HEK293 (cell line): ENCODE measurements at regions not wholly inside any gene's neighbourhood (a gene's known extent, or its start where the extent isn't known, plus 50 kb on each side); places are given as distances from the start of the nearest gene placed in this dataset.

Source experiments
- CTCF ChIA-PET: fragments of 350-600 bp; formaldehyde crosslinking; extraction: SDS; loops from one replicate; lab custom pipeline; 2021; ENCODE audit warnings: antibody characterized with exemption; lab: Yijun Ruan, JAX
- POLR2A ChIA-PET: fragments of 300-600 bp; formaldehyde crosslinking; extraction: SDS; loops from one replicate; lab custom pipeline; 2020; ENCODE audit warnings: antibody characterized with exemption, inconsistent platforms; lab: Yijun Ruan, JAX
- H3K27ac ChIP-seq: fragments of 200-500 bp; sonication (Bioruptor generic); 2 replicates; pipeline ENCODE4 v1.5.1; 2014; ENCODE audit warnings: low read depth, low read length, control low read depth, inconsistent platforms; ENCODE audit errors: extremely low read depth
- H3K36me3 ChIP-seq, 2 experiments: fragments of 200-500 bp in 1 of 2; sonication (Bioruptor generic) in 1 of 2; 1 replicate in 1 of 2; 2 replicates in 1 of 2; pipeline ENCODE4 v1.5.1; 2014 to 2017; ENCODE audit warnings: inconsistent platforms in 2 of 2, low read length in 2 of 2; ENCODE audit not compliant: control insufficient read depth in 2 of 2, insufficient read depth in 1 of 2
- H3K4me1 ChIP-seq: fragments of 200-500 bp; sonication (Bioruptor generic); 2 replicates; pipeline ENCODE4 v1.5.1; 2014; ENCODE audit warnings: mild to moderate bottlenecking, low read length, inconsistent platforms; ENCODE audit not compliant: control insufficient read depth, insufficient read depth
- H3K4me3 ChIP-seq: 2 replicates; pipeline ENCODE4 v1.5.1; 2011; ENCODE audit warnings: low read depth, mild to moderate bottlenecking, control low read depth, low read length, moderate library complexity
- H3K9me3 ChIP-seq: fragments of 200-500 bp; sonication (Bioruptor generic); 2 replicates; pipeline ENCODE4 v1.5.1; 2014; ENCODE audit warnings: low read depth, low read length, inconsistent platforms; ENCODE audit not compliant: control insufficient read depth, insufficient read depth
- GLIS1 ChIP-seq: fragments of 450-650 bp; formaldehyde crosslinking; IDR thresholded peaks from 2 replicates; pipeline ENCODE4 v1.5.1; 2016; ENCODE audit warnings: missing biosample characterization, missing genetic modification characterization
- PRDM1 ChIP-seq: fragments of 450-650 bp; formaldehyde crosslinking; IDR thresholded peaks from 2 replicates; pipeline ENCODE4; 2016; ENCODE audit warnings: missing biosample characterization, missing genetic modification characterization
- ZNF157 ChIP-seq: fragments of 450-650 bp; formaldehyde crosslinking; IDR thresholded peaks from 2 replicates; pipeline ENCODE4 v1.5.1; 2016; ENCODE audit warnings: missing biosample characterization, missing genetic modification characterization
- ZNF16 ChIP-seq: fragments of 450-650 bp; formaldehyde crosslinking; IDR thresholded peaks from 2 replicates; pipeline ENCODE4 v1.5.1; 2016; ENCODE audit warnings: low read depth, missing biosample characterization, missing genetic modification characterization
- ZNF391 ChIP-seq: fragments of 450-650 bp; formaldehyde crosslinking; IDR thresholded peaks from 2 replicates; pipeline ENCODE4 v1.5.1; 2016; ENCODE audit warnings: low read depth, missing biosample characterization, missing genetic modification characterization, borderline replicate concordance
- ZNF426 ChIP-seq: fragments of 450-650 bp; formaldehyde crosslinking; IDR thresholded peaks from 2 replicates; pipeline ENCODE4 v1.5.1; 2017; ENCODE audit warnings: missing biosample characterization, missing genetic modification characterization, mild to moderate bottlenecking, inconsistent platforms, moderate library complexity
- ZNF544 ChIP-seq: fragments of 450-650 bp; formaldehyde crosslinking; IDR thresholded peaks from 2 replicates; pipeline ENCODE4 v1.5.0; 2017; ENCODE audit warnings: missing biosample characterization, missing genetic modification characterization
- ZNF76 ChIP-seq: fragments of 450-650 bp; formaldehyde crosslinking; IDR thresholded peaks from 2 replicates; pipeline ENCODE4; 2016; ENCODE audit warnings: low read depth, missing biosample characterization, missing genetic modification characterization, borderline replicate concordance
- TF ChIP-seq, protein P1 (sequence below): fragments of 450-650 bp; formaldehyde crosslinking; IDR thresholded peaks from 2 replicates; pipeline ENCODE4 v1.5.1; 2017; ENCODE audit warnings: missing biosample characterization, mild to moderate bottlenecking, missing genetic modification characterization, moderate library complexity
- TF ChIP-seq, protein P2 (sequence below): fragments of 450-650 bp; formaldehyde crosslinking; conservative IDR thresholded peaks from 2 replicates; pipeline ENCODE4 v1.5.1; 2016; ENCODE audit warnings: low read depth, missing biosample characterization, missing genetic modification characterization
- TF ChIP-seq, protein P3 (sequence below): fragments of 450-650 bp; formaldehyde crosslinking; IDR thresholded peaks from 2 replicates; pipeline ENCODE4 v1.5.1; 2016; ENCODE audit warnings: missing biosample characterization, missing genetic modification characterization

DNA sequence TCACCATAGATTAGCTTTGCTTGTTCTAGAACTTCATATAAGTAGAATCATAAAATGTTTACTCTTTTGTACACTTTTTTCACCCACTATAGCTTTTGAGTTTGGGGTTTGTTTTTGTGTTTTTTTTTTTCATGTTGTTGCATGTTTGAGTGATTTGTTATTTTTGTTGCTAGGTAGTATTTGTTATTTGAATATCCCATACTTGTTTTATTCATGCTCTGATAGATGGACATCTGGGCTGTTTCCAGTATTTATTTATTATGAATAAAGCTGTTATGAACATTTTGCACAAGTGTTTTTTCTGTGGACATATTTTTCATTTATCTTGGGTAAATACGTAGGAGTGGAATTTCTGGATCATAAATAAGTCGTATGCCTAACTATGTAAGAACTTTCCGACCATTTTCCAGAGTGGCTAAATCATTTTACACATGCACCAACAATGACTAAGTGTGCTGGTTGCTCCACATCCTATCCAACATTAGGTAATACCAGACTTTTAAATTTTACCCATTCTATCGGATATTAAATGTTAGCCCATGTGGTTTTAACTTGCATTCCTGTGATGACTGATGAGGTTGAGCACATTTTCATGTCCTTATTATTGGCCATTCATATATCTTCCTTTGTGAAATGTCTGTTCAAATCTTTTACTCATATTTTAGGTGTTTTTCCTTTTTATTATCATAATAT, 69.1 kb upstream of the NR4A3 start:
- Histone ChIP-seq H3K9me3 (no peaks in the 10 kb centered on the region), H3K4me1 (no peaks in the 10 kb centered on the region), H3K36me3 (no peaks in the 10 kb centered on the region), H3K27ac (no peak overlapping the region), H3K4me3 (no peak overlapping the region)
- TF ChIP-seq ZNF76 (no peak), PRDM1 (tag by site-specific recombination) (no peak), GLIS1 (tag by site-specific recombination) (no peak)
- CTCF ChIA-PET, result no interaction called here
- POLR2A ChIA-PET, result no interaction called here

DNA sequence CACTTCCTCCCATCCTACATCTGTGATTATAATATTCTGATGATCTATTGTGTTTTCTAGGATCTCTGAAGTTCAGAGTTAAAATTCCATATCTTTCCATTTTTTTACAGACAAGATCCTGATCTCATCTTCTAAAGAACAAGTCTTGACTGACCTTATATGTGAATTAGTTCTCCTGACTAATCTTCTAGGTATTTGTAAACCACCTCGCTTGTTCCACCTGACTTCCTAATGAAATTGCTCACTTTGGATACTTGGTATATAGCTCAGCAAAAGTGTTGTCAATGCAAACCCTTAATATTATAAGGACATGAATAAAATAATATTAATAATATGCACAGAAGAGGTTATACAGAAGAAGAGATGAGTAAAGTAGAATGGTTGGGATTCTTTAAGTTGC, 68.2 kb upstream of the NR4A3 start:
- Histone ChIP-seq H3K9me3 (no peaks in the 10 kb centered on the region), H3K4me3 (no peak overlapping the region), H3K36me3 (no peaks in the 10 kb centered on the region), H3K27ac (no peak overlapping the region), H3K4me1 (no peaks in the 10 kb centered on the region)
- ChIA-PET POLR2A (no interaction called here), CTCF (interaction anchor here (0.7 kb wide), 1 partner anchor 62 kb away, joined by 5 read pairs; no protein-coding TSS in a partner anchor)
- TF ChIP-seq ZNF426 (tag by site-specific recombination), result no peak
- TF ChIP-seq ZNF157 (tag by site-specific recombination), result no peak

DNA sequence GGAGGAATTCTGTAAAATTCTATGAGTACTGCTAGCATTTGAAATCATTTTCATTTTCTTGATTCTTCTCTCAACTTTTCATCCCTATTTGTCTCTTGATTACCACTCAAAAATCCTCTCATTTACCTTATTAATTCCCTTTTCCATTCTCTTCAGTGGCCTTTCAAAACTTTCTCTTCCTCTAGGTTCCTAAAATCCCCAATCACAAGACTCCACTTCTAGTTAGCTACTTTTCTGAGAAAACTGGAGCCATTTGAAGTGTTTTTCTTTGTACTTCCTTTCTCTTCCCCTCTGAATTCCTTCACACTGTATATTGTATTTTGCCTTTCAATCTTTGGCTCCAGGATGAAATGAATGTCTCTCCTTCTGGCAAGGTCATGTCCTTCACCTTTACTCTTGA, 61.3 kb upstream of the NR4A3 start:
- TF ChIP-seq, protein P1, sequence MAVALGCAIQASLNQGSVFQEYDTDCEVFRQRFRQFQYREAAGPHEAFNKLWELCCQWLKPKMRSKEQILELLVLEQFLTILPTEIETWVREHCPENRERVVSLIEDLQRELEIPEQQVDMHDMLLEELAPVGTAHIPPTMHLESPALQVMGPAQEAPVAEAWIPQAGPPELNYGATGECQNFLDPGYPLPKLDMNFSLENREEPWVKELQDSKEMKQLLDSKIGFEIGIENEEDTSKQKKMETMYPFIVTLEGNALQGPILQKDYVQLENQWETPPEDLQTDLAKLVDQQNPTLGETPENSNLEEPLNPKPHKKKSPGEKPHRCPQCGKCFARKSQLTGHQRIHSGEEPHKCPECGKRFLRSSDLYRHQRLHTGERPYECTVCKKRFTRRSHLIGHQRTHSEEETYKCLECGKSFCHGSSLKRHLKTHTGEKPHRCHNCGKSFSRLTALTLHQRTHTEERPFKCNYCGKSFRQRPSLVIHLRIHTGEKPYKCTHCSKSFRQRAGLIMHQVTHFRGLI (tag by site-specific recombination), result no peak
- TF ChIP-seq, protein P2, sequence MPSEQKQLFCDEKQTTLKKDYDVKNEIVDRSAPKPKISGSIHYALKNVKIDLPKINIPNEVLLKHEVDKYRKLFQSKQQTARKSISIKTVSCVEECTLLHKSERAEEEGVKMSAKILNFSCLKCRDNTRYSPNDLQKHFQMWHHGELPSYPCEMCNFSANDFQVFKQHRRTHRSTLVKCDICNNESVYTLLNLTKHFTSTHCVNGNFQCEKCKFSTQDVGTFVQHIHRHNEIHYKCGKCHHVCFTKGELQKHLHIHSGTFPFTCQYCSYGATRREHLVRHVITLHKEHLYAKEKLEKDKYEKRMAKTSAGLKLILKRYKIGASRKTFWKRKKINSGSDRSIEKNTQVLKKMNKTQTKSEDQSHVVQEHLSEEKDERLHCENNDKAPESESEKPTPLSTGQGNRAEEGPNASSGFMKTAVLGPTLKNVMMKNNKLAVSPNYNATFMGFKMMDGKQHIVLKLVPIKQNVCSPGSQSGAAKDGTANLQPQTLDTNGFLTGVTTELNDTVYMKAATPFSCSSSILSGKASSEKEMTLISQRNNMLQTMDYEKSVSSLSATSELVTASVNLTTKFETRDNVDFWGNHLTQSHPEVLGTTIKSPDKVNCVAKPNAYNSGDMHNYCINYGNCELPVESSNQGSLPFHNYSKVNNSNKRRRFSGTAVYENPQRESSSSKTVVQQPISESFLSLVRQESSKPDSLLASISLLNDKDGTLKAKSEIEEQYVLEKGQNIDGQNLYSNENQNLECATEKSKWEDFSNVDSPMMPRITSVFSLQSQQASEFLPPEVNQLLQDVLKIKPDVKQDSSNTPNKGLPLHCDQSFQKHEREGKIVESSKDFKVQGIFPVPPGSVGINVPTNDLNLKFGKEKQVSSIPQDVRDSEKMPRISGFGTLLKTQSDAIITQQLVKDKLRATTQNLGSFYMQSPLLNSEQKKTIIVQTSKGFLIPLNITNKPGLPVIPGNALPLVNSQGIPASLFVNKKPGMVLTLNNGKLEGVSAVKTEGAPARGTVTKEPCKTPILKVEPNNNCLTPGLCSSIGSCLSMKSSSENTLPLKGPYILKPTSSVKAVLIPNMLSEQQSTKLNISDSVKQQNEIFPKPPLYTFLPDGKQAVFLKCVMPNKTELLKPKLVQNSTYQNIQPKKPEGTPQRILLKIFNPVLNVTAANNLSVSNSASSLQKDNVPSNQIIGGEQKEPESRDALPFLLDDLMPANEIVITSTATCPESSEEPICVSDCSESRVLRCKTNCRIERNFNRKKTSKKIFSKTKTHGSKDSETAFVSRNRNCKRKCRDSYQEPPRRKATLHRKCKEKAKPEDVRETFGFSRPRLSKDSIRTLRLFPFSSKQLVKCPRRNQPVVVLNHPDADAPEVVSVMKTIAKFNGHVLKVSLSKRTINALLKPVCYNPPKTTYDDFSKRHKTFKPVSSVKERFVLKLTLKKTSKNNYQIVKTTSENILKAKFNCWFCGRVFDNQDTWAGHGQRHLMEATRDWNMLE (tag by site-specific recombination), result no peak
- TF ChIP-seq, protein P3, sequence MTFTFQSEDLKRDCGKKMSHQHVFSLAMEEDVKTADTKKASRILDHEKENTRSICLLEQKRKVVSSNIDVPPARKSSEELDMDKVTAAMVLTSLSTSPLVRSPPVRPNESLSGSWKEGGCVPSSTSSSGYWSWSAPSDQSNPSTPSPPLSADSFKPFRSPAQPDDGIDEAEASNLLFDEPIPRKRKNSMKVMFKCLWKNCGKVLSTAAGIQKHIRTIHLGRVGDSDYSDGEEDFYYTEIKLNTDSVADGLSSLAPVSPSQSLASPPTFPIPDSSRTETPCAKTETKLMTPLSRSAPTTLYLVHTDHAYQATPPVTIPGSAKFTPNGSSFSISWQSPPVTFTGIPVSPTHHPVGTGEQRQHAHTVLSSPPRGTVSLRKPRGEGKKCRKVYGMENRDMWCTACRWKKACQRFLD (tag by site-specific recombination), result no peak
- TF ChIP-seq ZNF16 (no peak), ZNF391 (tag by site-specific recombination) (no peak), ZNF544 (tag by site-specific recombination) (no peak)
- no peak overlapping the region for H3K27ac ChIP-seq
- H3K9me3 ChIP-seq, result no peaks in the 10 kb centered on the region
- H3K4me3 ChIP-seq, result no peak overlapping the region
- ChIA-PET CTCF (interaction anchor here (0.6 kb wide), 1 partner anchor 15 kb away, joined by 3 read pairs; no protein-coding TSS in a partner anchor), POLR2A (no interaction called here)
- H3K4me1 ChIP-seq, result no peaks in the 10 kb centered on the region
- no peaks in the 10 kb centered on the region for H3K36me3 ChIP-seq
